PC-3 (cell line): ENCODE measurements at regions not wholly inside any gene's neighbourhood (a gene's known extent, or its start where the extent isn't known, plus 50 kb on each side); places are given as distances from the start of the nearest gene placed in this dataset.

Experiments
- EZH2 ChIP-seq: fragments of 300-600 bp; sonication (generic); IDR thresholded peaks from one replicate; pipeline ENCODE4 v1.6.1; 2017; ENCODE audit warnings: antibody characterized with exemption, mild to moderate bottlenecking, low read length; ENCODE audit not compliant: unreplicated experiment
- TF ChIP-seq, protein P1 (sequence below): fragments of 300-600 bp; sonication (generic); conservative IDR thresholded peaks from 2 replicates; pipeline ENCODE4 v1.5.1; 2017; ENCODE audit warnings: antibody characterized with exemption, low read depth, mild to moderate bottlenecking, low read length

DNA sequence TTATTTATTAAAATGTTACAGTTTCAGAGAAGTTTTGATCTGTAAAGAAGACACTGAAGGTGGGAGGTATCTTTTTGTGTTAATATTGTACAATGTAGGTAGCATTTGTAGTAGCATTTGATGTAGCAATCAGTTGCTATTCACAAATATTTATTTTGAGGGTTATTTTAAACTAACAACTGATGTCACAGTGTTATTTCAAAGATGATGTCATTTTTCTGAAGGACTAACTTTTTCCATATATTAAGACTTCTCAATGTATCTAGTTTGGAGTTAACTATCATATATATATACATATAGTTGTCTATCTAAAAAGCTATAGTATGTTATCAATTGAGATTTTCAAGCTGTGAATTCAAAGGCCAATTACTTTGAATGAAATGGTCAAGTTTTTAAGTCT is 1003.3 kb downstream of the DSC3 start:
- TF ChIP-seq, protein P1, sequence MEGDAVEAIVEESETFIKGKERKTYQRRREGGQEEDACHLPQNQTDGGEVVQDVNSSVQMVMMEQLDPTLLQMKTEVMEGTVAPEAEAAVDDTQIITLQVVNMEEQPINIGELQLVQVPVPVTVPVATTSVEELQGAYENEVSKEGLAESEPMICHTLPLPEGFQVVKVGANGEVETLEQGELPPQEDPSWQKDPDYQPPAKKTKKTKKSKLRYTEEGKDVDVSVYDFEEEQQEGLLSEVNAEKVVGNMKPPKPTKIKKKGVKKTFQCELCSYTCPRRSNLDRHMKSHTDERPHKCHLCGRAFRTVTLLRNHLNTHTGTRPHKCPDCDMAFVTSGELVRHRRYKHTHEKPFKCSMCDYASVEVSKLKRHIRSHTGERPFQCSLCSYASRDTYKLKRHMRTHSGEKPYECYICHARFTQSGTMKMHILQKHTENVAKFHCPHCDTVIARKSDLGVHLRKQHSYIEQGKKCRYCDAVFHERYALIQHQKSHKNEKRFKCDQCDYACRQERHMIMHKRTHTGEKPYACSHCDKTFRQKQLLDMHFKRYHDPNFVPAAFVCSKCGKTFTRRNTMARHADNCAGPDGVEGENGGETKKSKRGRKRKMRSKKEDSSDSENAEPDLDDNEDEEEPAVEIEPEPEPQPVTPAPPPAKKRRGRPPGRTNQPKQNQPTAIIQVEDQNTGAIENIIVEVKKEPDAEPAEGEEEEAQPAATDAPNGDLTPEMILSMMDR: no peak
- no peak for TF ChIP-seq EZH2
